ENCODE measurements at regions not wholly inside any gene's neighbourhood (a gene's known extent, or its start where the extent isn't known, plus 50 kb on each side); places are given as distances from the start of the nearest gene placed in this dataset.

DNA sequence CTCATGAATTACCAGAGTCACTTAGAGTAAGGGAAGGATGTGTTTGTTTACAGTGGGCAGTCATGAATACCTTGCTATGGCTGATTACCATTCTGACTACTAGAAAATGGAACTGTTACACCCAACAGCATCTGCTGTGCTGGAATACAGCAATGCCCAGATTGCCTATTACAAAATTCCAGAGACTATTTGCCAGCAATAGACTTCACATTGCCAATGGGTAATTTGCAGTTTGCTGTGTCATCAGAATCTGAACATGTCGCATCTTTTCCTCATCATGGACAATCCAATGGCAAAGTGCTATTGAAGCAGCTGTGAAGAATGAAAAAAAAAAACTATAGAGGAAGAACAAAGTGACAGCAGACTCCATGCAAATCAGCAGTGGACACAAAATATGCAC, 356.6 kb downstream of the CXXC4 start:
- no peak for TF ChIP-seq CTCF (IDR thresholded peaks at IDR 0.05)
- no peak for TF ChIP-seq POLR2A (IDR thresholded peaks at IDR 0.05)
